WERI-Rb-1 (cell line): ENCODE measurements at regions not wholly inside any gene's neighbourhood (a gene's known extent, or its start where the extent isn't known, plus 50 kb on each side); places are given as distances from the start of the nearest gene placed in this dataset.
"Not testable (repeated sequence)": the region's sequence is repeated elsewhere in the genome, so short reads cannot be mapped to it uniquely, and the experiment has no call there.

Experiments
- DNase-seq: peaks from one replicate; pipeline ENCODE4 v3.0.0-alpha.2; 2020
- H3K27ac ChIP-seq: fragments of 250-450 bp; sonication (Bioruptor Pico); 2 replicates; pipeline ENCODE4 v1.5.1; 2020; ENCODE audit warnings: mild to moderate bottlenecking, moderate library complexity
- H3K27me3 ChIP-seq: fragments of 250-450 bp; sonication (Bioruptor Pico); 2 replicates; pipeline ENCODE4 v1.5.1; 2021; ENCODE audit warnings: mild to moderate bottlenecking, low read depth, moderate library complexity; ENCODE audit not compliant: insufficient read depth, severe bottlenecking
- H3K36me3 ChIP-seq: fragments of 250-450 bp; sonication (Bioruptor Pico); 2 replicates; pipeline ENCODE4 v1.5.1; 2020; ENCODE audit warnings: mild to moderate bottlenecking, moderate library complexity
- H3K4me3 ChIP-seq: 2 replicates; pipeline ENCODE4 v1.5.1; 2011; ENCODE audit warnings: low read depth, mild to moderate bottlenecking, control low read depth, low read length
- H3K9me3 ChIP-seq: fragments of 250-450 bp; sonication (Bioruptor Pico); 2 replicates; pipeline ENCODE4 v1.5.1; 2021; ENCODE audit warnings: mild to moderate bottlenecking, moderate library complexity; ENCODE audit not compliant: severe bottlenecking
- TF ChIP-seq, protein P1 (sequence below): IDR thresholded peaks from 2 replicates; pipeline ENCODE4 v1.5.1; 2011; ENCODE audit warnings: low read depth, mild to moderate bottlenecking, control low read depth, inconsistent platforms, low read length

DNA sequence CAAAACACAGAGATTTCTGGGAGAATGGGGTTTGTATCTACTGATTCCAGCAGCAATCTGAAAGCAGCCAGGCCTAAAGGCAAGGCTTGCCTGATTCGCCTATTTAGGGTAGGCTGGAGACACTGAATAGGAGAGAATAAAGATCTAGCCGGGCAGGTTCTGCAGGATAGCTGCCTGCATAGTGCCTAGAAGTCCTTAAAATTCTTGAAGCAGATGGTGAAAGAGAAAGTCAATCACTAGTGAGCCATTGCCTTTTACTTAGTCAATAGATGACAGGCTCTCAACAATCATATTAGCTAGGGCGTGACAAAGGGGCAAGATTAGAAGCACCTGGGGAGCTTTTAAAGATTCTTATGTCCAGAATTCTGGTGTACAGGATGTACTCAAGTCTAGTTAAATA, 522.7 kb downstream of the HTR1A start:
- TF ChIP-seq, protein P1, sequence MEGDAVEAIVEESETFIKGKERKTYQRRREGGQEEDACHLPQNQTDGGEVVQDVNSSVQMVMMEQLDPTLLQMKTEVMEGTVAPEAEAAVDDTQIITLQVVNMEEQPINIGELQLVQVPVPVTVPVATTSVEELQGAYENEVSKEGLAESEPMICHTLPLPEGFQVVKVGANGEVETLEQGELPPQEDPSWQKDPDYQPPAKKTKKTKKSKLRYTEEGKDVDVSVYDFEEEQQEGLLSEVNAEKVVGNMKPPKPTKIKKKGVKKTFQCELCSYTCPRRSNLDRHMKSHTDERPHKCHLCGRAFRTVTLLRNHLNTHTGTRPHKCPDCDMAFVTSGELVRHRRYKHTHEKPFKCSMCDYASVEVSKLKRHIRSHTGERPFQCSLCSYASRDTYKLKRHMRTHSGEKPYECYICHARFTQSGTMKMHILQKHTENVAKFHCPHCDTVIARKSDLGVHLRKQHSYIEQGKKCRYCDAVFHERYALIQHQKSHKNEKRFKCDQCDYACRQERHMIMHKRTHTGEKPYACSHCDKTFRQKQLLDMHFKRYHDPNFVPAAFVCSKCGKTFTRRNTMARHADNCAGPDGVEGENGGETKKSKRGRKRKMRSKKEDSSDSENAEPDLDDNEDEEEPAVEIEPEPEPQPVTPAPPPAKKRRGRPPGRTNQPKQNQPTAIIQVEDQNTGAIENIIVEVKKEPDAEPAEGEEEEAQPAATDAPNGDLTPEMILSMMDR: no peak
- Histone ChIP-seq H3K9me3 (no peaks in the 10 kb centered on the region), H3K27me3 (no peaks in the 10 kb centered on the region), H3K4me3 (no peak overlapping the region), H3K36me3 (no peaks in the 10 kb centered on the region), H3K27ac (no peak overlapping the region)
- peak; percentile 9 for DNase-seq

DNA sequence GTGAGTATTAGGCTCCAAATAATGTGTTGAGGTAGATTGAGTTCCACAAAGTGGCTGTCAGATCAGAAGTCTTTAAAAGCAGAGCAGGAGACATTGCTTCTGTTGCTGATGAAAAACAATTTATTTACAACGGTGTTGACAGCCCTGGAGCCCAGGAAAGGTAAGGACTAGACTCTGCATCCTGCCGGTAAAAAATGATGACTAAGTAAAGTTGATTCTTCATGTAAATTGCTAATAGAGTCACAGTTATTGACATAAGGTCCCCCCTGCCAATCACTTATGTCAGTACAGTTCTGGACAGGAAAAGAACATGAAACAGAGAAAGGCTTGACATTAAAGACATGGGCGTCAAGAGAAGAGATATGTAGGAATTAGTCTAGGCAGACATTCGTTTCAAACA, 552.5 kb downstream of the HTR1A start:
- no peaks in the 10 kb centered on the region for H3K36me3 ChIP-seq

DNA sequence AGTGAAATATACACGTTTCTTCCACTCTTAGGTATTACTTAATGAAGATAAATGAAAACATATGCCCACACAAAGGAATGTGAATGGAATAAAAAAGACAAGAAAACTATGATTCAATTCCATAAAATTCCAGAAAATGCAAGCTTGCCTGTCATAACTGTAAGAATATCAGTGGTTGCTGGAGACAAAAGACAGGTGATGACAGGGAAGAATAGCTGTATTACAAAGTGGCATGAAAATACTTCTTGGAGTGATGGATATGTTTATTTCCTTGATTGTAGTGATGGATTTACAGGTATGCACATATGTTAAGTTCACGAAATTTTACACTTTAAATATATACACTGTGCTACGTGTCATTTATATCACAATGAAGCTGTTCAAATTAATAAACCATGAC, 553.3 kb downstream of the HTR1A start:
- Histone ChIP-seq H3K27me3 (no peaks in the 10 kb centered on the region), H3K4me3 (no peak overlapping the region), H3K27ac (no peak overlapping the region), H3K9me3 (no peaks in the 10 kb centered on the region), H3K36me3 (no peaks in the 10 kb centered on the region)
- TF ChIP-seq, protein P1: no peak
- DNase-seq: no peak

More for the DNA sequence above, 552.5 kb downstream of the HTR1A start:
- DNase-seq: no peak
- no peak overlapping the region for H3K4me3 ChIP-seq
- no peaks in the 10 kb centered on the region for H3K27me3 ChIP-seq
- no peaks in the 10 kb centered on the region for H3K9me3 ChIP-seq
- H3K27ac ChIP-seq: no peak overlapping the region
- TF ChIP-seq, protein P1: no peak

DNA sequence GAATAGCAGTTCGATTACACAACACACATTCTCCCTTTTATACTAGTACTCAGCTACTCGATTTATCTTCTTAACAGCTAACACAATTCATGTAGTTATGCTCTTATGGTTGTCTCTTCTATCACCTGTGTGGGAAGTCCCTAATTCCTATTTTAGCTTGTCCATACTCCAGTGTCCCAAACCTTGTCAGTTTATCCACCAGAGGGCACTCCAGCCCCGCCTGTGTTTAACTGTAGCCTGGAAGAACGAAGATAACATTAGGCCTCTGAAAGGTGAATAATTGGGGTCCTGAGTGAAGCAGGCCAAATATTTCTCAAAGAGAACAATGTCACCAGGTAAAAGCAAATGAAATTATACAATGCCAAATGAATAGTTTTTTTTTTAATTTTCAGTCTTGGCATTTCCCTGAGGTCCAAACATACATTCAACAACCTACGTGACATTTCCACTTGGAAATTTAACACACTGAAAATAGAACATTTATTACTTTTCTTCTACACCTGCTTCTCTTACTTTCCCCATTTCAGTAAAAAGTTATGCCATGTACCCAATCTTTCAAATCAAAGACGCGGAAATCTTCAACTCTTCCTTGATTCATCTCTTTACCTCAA, 560.7 kb downstream of the HTR1A start:
- Histone ChIP-seq H3K36me3 (no peaks in the 10 kb centered on the region), H3K27ac (no peak overlapping the region), H3K9me3 (no peaks in the 10 kb centered on the region), H3K4me3 (no peak overlapping the region), H3K27me3 (no peaks in the 10 kb centered on the region)
- DNase-seq: peak; percentile 76
- TF ChIP-seq, protein P1: peak; percentile 55

DNA sequence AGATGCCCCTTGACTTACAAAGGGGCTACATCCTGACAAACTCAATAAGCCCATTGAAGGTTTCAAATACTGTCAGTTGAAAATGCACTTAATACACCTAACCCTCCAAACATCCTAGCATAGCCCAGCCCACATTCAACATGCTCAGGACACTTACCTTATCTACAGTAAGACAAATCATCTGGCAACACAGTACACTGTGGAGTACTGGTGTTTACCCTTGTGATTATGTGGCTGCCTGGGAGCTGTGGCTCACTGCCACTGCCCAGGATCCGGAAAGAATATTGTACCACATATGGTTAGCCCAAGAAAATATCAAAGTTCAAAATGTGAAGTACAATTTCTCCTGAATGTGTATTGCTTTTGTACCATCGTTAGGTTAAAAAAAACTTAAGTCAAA, 562.2 kb downstream of the HTR1A start:
- Histone ChIP-seq H3K27me3 (no peaks in the 10 kb centered on the region), H3K36me3 (no peaks in the 10 kb centered on the region), H3K27ac (no peak overlapping the region), H3K4me3 (no peak overlapping the region), H3K9me3 (no peaks in the 10 kb centered on the region)
- DNase-seq: no peak
- TF ChIP-seq, protein P1: no peak

DNA sequence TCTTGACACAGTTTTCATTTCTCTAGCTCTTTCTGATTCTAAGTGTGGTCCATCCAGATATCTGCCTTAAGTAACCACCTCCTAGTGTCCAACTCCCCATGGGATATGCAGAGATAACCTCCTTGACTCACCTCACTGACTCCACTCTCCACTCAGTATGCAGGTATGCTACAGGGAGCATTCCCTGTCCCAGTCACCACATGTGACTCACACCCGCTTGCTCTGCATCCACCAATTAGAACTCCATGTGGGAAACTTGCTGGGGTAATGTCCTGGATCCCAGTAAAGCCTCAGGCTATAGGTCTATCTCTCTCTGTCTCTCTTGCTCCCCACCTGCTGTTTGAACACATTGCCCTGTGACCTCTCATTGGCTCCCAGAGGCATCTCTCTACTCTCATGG, 563.9 kb downstream of the HTR1A start:
- DNase-seq: no peak
- TF ChIP-seq, protein P1: no peak
- no peak overlapping the region for H3K27ac ChIP-seq

DNA sequence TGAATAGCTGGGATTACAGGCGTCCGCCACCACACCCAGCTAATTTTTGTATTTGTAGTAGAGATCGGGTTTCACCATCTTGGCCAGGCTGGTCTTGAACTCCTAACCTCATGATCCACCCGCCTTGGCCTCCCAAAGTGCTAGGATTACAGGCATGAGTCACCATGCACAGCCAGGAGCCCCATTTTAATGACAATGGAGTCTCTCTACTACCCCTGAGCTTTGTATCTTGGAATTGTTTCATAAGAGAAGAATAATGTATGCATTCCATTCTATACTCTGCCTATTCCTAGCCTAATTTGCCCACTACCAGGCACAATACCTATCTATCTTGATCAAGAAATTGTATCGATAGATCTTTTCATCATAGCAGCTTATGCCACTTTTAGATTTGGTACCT, 574.1 kb downstream of the HTR1A start:
- not testable (repeated sequence) for H3K27me3 ChIP-seq, H3K36me3 ChIP-seq, H3K9me3 ChIP-seq, DNase-seq, H3K4me3 ChIP-seq, H3K27ac ChIP-seq

More for the DNA sequence above, 563.9 kb downstream of the HTR1A start:
- H3K4me3 ChIP-seq: no peak overlapping the region
- H3K36me3 ChIP-seq: no peaks in the 10 kb centered on the region
- no peaks in the 10 kb centered on the region for H3K27me3 ChIP-seq
- H3K9me3 ChIP-seq: no peaks in the 10 kb centered on the region
